HepG2 (cell line): ENCODE measurements at regions not wholly inside any gene's neighbourhood (a gene's known extent, or its start where the extent isn't known, plus 50 kb on each side); places are given as distances from the start of the nearest gene placed in this dataset.

Source experiments
- ATAC-seq: fragments of 200-7000 bp; cut with Tn5 transposase; 3 replicates; pipeline ENCODE4 v1.9.1; 2020; ENCODE audit warnings: mild to moderate bottlenecking, moderate library complexity
- BruUV-seq: library from RNA; stranded (reverse); fragments of 400-500 nt; replicated peaks from 2 replicates; lab custom pipeline; 2021; lab: Mats Ljungman, UMichigan
- CTCF ChIA-PET: fragments of 300-600 bp; formaldehyde crosslinking; extraction: SDS; loops from one replicate; lab custom pipeline; 2021; ENCODE audit warnings: low total read pairs, inconsistent platforms, low intra/inter-chr PET ratio; lab: Yijun Ruan, JAX
- POLR2A ChIA-PET: fragments of 350-600 bp; sonication (Branson Sonifier 250); formaldehyde crosslinking; loops from one replicate; lab custom pipeline; 2020; ENCODE audit warnings: antibody characterized with exemption, inconsistent platforms; lab: Yijun Ruan, JAX
- DNase-seq: peaks from one replicate; pipeline ENCODE4 v3.0.0-alpha.2; 2015; ENCODE audit warnings: low spot score
- FAIRE-seq: peaks from 3 replicates; lab custom pipeline; 2011; peaks lifted over from hg19 to GRCh38; lab: Jason Lieb, UNC
- H2AFZ ChIP-seq: one replicate; pipeline ENCODE4 v1.6.1; 2011; ENCODE audit warnings: low read length, inconsistent platforms
- H3K27ac ChIP-seq: fragments of 300-600 bp; 3 replicates; pipeline ENCODE4 v1.8.0; 2011; ENCODE audit warnings: mixed run types, mild to moderate bottlenecking, mixed read lengths, low read length, inconsistent platforms; ENCODE audit not compliant: insufficient read depth; ENCODE audit errors: extremely low read length
- H3K27me3 ChIP-seq, 2 experiments: fragments of 200-600 bp in 1 of 2; 2 replicates in 1 of 2; 3 replicates in 1 of 2; pipeline versions ENCODE4 v1.6.0 to v1.8.0; 2011; ENCODE audit warnings: low read length in 2 of 2, mild to moderate bottlenecking in 2 of 2, moderate library complexity in 2 of 2, inconsistent platforms in 1 of 2; ENCODE audit not compliant: insufficient read depth in 2 of 2, control insufficient read depth in 1 of 2
- H3K36me3 ChIP-seq, 2 experiments: fragments of 200-600 bp in 1 of 2; replicated peaks in 1 of 2; 2 replicates in 1 of 2; 3 replicates in 1 of 2; pipeline versions ENCODE4 v1.5.1 to v1.8.0; 2011; ENCODE audit warnings: low read length in 2 of 2, inconsistent platforms in 1 of 2; ENCODE audit not compliant: insufficient read depth in 2 of 2, control insufficient read depth in 1 of 2
- H3K4me1 ChIP-seq: 2 replicates; pipeline ENCODE4 v1.5.1; 2012; ENCODE audit warnings: low read length, inconsistent platforms; ENCODE audit not compliant: insufficient read depth
- H3K4me2 ChIP-seq: 2 replicates; pipeline ENCODE4 v1.6.0; 2011; ENCODE audit warnings: low read depth, low read length, inconsistent platforms
- H3K4me3 ChIP-seq, 3 experiments: fragments of 200-600 bp in 1 of 3; sonication (generic), shearing (Covaris generic) in 1 of 3; replicated peaks in 1 of 3; 2 replicates each; pipeline ENCODE4 v1.5.1; 2011 to 2016; ENCODE audit warnings: low read length in 3 of 3, inconsistent platforms in 2 of 3, low read depth in 2 of 3, mild to moderate bottlenecking in 2 of 3, control low read depth in 1 of 3, mixed read lengths in 1 of 3; ENCODE audit not compliant: insufficient read depth in 1 of 3
- H3K79me2 ChIP-seq: one replicate; pipeline ENCODE4 v1.6.1; 2011; ENCODE audit warnings: low read length, inconsistent platforms; ENCODE audit not compliant: insufficient read depth
- H3K9ac ChIP-seq: 2 replicates; pipeline ENCODE4 v1.6.0; 2011; ENCODE audit warnings: mild to moderate bottlenecking, low read depth, low read length, inconsistent platforms; ENCODE audit not compliant: insufficient read depth
- H3K9me3 ChIP-seq: 2 replicates; pipeline ENCODE4 v1.5.1; 2012; ENCODE audit warnings: mild to moderate bottlenecking, low read length
- H4K20me1 ChIP-seq: 2 replicates; pipeline ENCODE4 v1.6.0; 2011; ENCODE audit warnings: inconsistent platforms, mild to moderate bottlenecking, low read length, moderate library complexity; ENCODE audit not compliant: insufficient read depth
- ATF3 ChIP-seq: sonication (generic); formaldehyde crosslinking; IDR thresholded peaks from 2 replicates; pipeline ENCODE4 v1.4.0; 2020; ENCODE audit warnings: missing genetic modification reagents
- ETV5 ChIP-seq: IDR thresholded peaks from 2 replicates; pipeline ENCODE4 v1.6.1; 2018; ENCODE audit warnings: missing biosample characterization, missing genetic modification reagents, inconsistent platforms, borderline replicate concordance
- ETV6 ChIP-seq: sonication (generic); formaldehyde crosslinking; conservative IDR thresholded peaks from 2 replicates; pipeline ENCODE4 v1.4.0; 2020; ENCODE audit warnings: missing genetic modification reagents
- FOXO1 ChIP-seq: sonication (generic); formaldehyde crosslinking; IDR thresholded peaks from 2 replicates; pipeline ENCODE4 v1.4.0; 2020; ENCODE audit warnings: missing genetic modification reagents
- GATA4 ChIP-seq: sonication (generic); IDR thresholded peaks from 2 replicates; pipeline ENCODE4 v1.6.1; 2016; ENCODE audit warnings: antibody characterized with exemption, low read depth, borderline replicate concordance
- HMGA1 ChIP-seq: sonication (generic); formaldehyde crosslinking; conservative IDR thresholded peaks from 2 replicates; pipeline ENCODE4 v1.4.0; 2020; ENCODE audit warnings: missing genetic modification reagents
- IRF2 ChIP-seq: IDR thresholded peaks from 2 replicates; pipeline ENCODE4 v1.6.1; 2018; ENCODE audit warnings: missing genetic modification reagents, missing compliant biosample characterization
- MXD3 ChIP-seq: IDR thresholded peaks from 2 replicates; pipeline ENCODE4 v1.6.1; 2016; ENCODE audit warnings: mild to moderate bottlenecking, missing biosample characterization, missing genetic modification reagents
- PITX1 ChIP-seq: sonication (generic); formaldehyde crosslinking; IDR thresholded peaks from 2 replicates; pipeline ENCODE4 v1.5.1; 2020; ENCODE audit warnings: mild to moderate bottlenecking, missing genetic modification reagents
- RAD21 ChIP-seq: fragments of 450-650 bp; formaldehyde crosslinking; IDR thresholded peaks from 2 replicates; pipeline ENCODE4 v1.5.0; 2020; ENCODE audit warnings: mild to moderate bottlenecking
- RELA ChIP-seq: sonication (generic); formaldehyde crosslinking; IDR thresholded peaks from 2 replicates; pipeline ENCODE4 v1.4.0; 2020; ENCODE audit warnings: missing genetic modification reagents
- SNAI1 ChIP-seq: sonication (generic); formaldehyde crosslinking; IDR thresholded peaks from 2 replicates; pipeline ENCODE4 v1.5.0; 2020; ENCODE audit warnings: mild to moderate bottlenecking, missing genetic modification reagents, borderline replicate concordance
- SP5 ChIP-seq: IDR thresholded peaks from 2 replicates; pipeline ENCODE4 v1.6.1; 2016; ENCODE audit warnings: low read depth, borderline replicate concordance
- STAT6 ChIP-seq: sonication (generic); formaldehyde crosslinking; IDR thresholded peaks from 2 replicates; pipeline ENCODE4 v1.4.0; 2020; ENCODE audit warnings: missing genetic modification reagents, mild to moderate bottlenecking, borderline replicate concordance
- TFAP4 ChIP-seq: sonication (generic); IDR thresholded peaks from 2 replicates; pipeline ENCODE4 v1.6.1; 2016; ENCODE audit warnings: low read depth, borderline replicate concordance
- TMF1 ChIP-seq: sonication (generic); formaldehyde crosslinking; IDR thresholded peaks from 2 replicates; pipeline ENCODE4 v1.8.1; 2022; ENCODE audit warnings: low read depth, missing genetic modification reagents
- ZNF207 ChIP-seq: fragments of 450-650 bp; IDR thresholded peaks from 2 replicates; pipeline ENCODE4 v1.6.1; 2016; ENCODE audit warnings: antibody characterized with exemption, borderline replicate concordance
- ZNF24 ChIP-seq: fragments of 450-650 bp; IDR thresholded peaks from 2 replicates; pipeline ENCODE4 v1.6.1; 2017; ENCODE audit warnings: antibody characterized with exemption, mild to moderate bottlenecking
- ZNF572 ChIP-seq: sonication (generic); formaldehyde crosslinking; IDR thresholded peaks from 2 replicates; pipeline ENCODE4 v1.5.1; 2020; ENCODE audit warnings: mild to moderate bottlenecking, missing genetic modification reagents
- ZNF615 ChIP-seq: sonication (generic); formaldehyde crosslinking; IDR thresholded peaks from 2 replicates; pipeline ENCODE4 v1.5.0; 2020; ENCODE audit warnings: mild to moderate bottlenecking, missing genetic modification reagents, borderline replicate concordance
- ZSCAN31 ChIP-seq: sonication (generic); formaldehyde crosslinking; IDR thresholded peaks from 2 replicates; pipeline ENCODE4 v1.5.0; 2020; ENCODE audit warnings: low read depth, mild to moderate bottlenecking, missing genetic modification reagents
- WGBS: methylation state at CpG from one replicate; pipeline ENCODE4 v1.1.6; 2017; ENCODE audit warnings: low lambda C conversion rate; 5-methylcytosine and 5-hydroxymethylcytosine counted together
- in situ Hi-C: cut with HindIII; loops from 2 replicates; pipeline ENCODE4 v1.10.0; 2017; ENCODE audit warnings: low pct_unique_long_range_greater_than_20kb; ENCODE audit not compliant: extremely low pct_ligation_motif_present
- intact Hi-C: fragments of 100-400 bp; cut with micrococcal nuclease; formaldehyde crosslinking; loops from one replicate; pipeline ENCODE4 v1.10.0; 2022; ENCODE audit not compliant: unreplicated experiment

GRCh38 chr10:43960135-43960415 lies 311.4 kb upstream of the ZNF32 start (continued):
- TF ChIP-seq STAT6 (CRISPR knock-in tag) (no peak), FOXO1 (CRISPR knock-in tag) (no peak), TFAP4 (no peak), ETV6 (no peak), SP5 (CRISPR knock-in tag) (no peak), ETV5 (CRISPR knock-in tag) (no peak), GATA4 (no peak), HMGA1 (CRISPR knock-in tag) (no peak)

- H3K4me3 ChIP-seq = no peak overlapping the region
- no peaks in the 10 kb centered on the region for H3K4me1 ChIP-seq
- FAIRE-seq (no peak), DNase-seq (no peak), ATAC-seq (no peak)
- H3K9me3 ChIP-seq = no peaks in the 10 kb centered on the region
- CTCF ChIA-PET = no interaction called here
- no peak overlapping the region for H3K9ac ChIP-seq
- BruUV-seq = no TSS peak
- WGBS = 25% methylated on average over 7 of the region's 11 CpGs
- intact Hi-C loops = no loop called here
- H3K36me3 ChIP-seq = no peaks in the 10 kb centered on the region
- H2AFZ ChIP-seq = no peak overlapping the region
- POLR2A ChIA-PET = no interaction called here
- in situ Hi-C loops = no loop called here
- no peaks in the 10 kb centered on the region for H4K20me1 ChIP-seq
- H3K4me2 ChIP-seq = no peak overlapping the region
- no peak overlapping the region for H3K27ac ChIP-seq
- peaks cover 0 to 2% of the 10 kb centered on the region in 2 experiments; a peak in 2 of 5 replicates for H3K27me3 ChIP-seq
- H3K79me2 ChIP-seq = no peaks in the 10 kb centered on the region
- TF ChIP-seq IRF2 (CRISPR knock-in tag) = no peak
- TF ChIP-seq ZNF572 (CRISPR knock-in tag) = no peak
- TF ChIP-seq ZNF24 = no peak
- no peak for TF ChIP-seq ZNF207
- no peak for TF ChIP-seq PITX1 (CRISPR knock-in tag)
- TF ChIP-seq RAD21 (CRISPR knock-in tag) = no peak
- TF ChIP-seq TMF1 = no peak
- TF ChIP-seq ZSCAN31 (CRISPR knock-in tag) = no peak
- TF ChIP-seq ZNF615 (CRISPR knock-in tag) = no peak
- no peak for TF ChIP-seq SNAI1 (CRISPR knock-in tag)
- no peak for TF ChIP-seq ATF3 (CRISPR knock-in tag)
- TF ChIP-seq MXD3 (CRISPR knock-in tag) = no peak
- TF ChIP-seq RELA (CRISPR knock-in tag) = no peak
Observed at GRCh38 chr10:43959364-43960134, 310.9 kb upstream of the ZNF32 start.
